GM23248 (cell line): ENCODE measurements at regions not wholly inside any gene's neighbourhood (a gene's known extent, or its start where the extent isn't known, plus 50 kb on each side); places are given as distances from the start of the nearest gene placed in this dataset.

Experiments used
- DNase-seq: peaks from one replicate; pipeline ENCODE4 v3.0.0-alpha.2; 2015
- H2AFZ ChIP-seq: fragments of 200-600 bp; sonication (generic); 2 replicates; pipeline ENCODE4 v1.6.1; 2016; ENCODE audit warnings: antibody characterized with exemption
- H3F3A ChIP-seq: fragments of 200-600 bp; sonication (generic); 2 replicates; pipeline ENCODE4 v1.6.1; 2016; ENCODE audit warnings: mild to moderate bottlenecking, antibody characterized with exemption, mixed run types; ENCODE audit not compliant: insufficient read depth
- H3K27ac ChIP-seq: fragments of 200-600 bp; sonication (generic); 2 replicates; pipeline ENCODE4 v1.5.1; 2016; ENCODE audit warnings: mild to moderate bottlenecking
- H3K27me3 ChIP-seq: fragments of 200-600 bp; sonication (generic); replicated peaks from 2 replicates; pipeline ENCODE4 v1.6.1; 2016; ENCODE audit warnings: mild to moderate bottlenecking; ENCODE audit not compliant: insufficient read depth
- H3K36me3 ChIP-seq: fragments of 200-600 bp; sonication (generic); 2 replicates; pipeline ENCODE4 v1.6.1; 2016; ENCODE audit warnings: low read depth, mild to moderate bottlenecking
- H3K4me1 ChIP-seq: fragments of 200-600 bp; sonication (generic); 2 replicates; pipeline ENCODE4 v1.6.1; 2016; ENCODE audit warnings: mild to moderate bottlenecking; ENCODE audit not compliant: insufficient read depth
- H3K4me2 ChIP-seq: fragments of 200-600 bp; sonication (generic); one replicate; pipeline ENCODE4 v1.6.1; 2016; ENCODE audit warnings: mild to moderate bottlenecking; ENCODE audit not compliant: unreplicated experiment
- H3K4me3 ChIP-seq: fragments of 200-600 bp; sonication (generic); 2 replicates; pipeline ENCODE4 v1.5.1; 2016; ENCODE audit warnings: mild to moderate bottlenecking
- H3K79me2 ChIP-seq: fragments of 200-600 bp; sonication (generic); 2 replicates; pipeline ENCODE4 v1.6.1; 2016; ENCODE audit warnings: mild to moderate bottlenecking; ENCODE audit not compliant: insufficient read depth
- H3K9ac ChIP-seq: fragments of 200-600 bp; sonication (generic); 2 replicates; pipeline ENCODE4 v1.6.1; 2016; ENCODE audit warnings: mild to moderate bottlenecking
- H3K9me2 ChIP-seq: fragments of 200-600 bp; sonication (generic); 2 replicates; pipeline ENCODE4 v1.6.1; 2016; ENCODE audit warnings: mixed run types, mild to moderate bottlenecking, moderate library complexity; ENCODE audit not compliant: insufficient read depth
- H3K9me3 ChIP-seq: fragments of 200-600 bp; sonication (generic); one replicate; pipeline ENCODE4 v1.6.1; 2017; ENCODE audit warnings: low read depth
- H4K20me1 ChIP-seq: fragments of 200-600 bp; sonication (generic); 2 replicates; pipeline ENCODE4 v1.6.0; 2016; ENCODE audit not compliant: insufficient read depth
- EZH2 ChIP-seq: fragments of 200-600 bp; sonication (generic); IDR thresholded peaks from 2 replicates; pipeline ENCODE4 v1.6.1; 2018; ENCODE audit warnings: antibody characterized with exemption, mild to moderate bottlenecking; ENCODE audit not compliant: insufficient read depth, poor library complexity, severe bottlenecking
- EZH2phosphoT487 ChIP-seq: fragments of 200-600 bp; sonication (generic); IDR thresholded peaks from 2 replicates; pipeline ENCODE4 v1.6.1; 2018; ENCODE audit warnings: antibody characterized with exemption, moderate library complexity, mild to moderate bottlenecking, low read depth; ENCODE audit not compliant: insufficient read depth
- in situ Hi-C: fragments of 300-500 bp; cut with MboI; formaldehyde crosslinking; loops from 2 replicates; pipeline ENCODE4 v1.15.0; 2020

- in situ Hi-C loops: no loop called here
- H4K20me1 ChIP-seq: no peaks in the 10 kb centered on the region
- H2AFZ ChIP-seq: no peak overlapping the region
- H3K4me3 ChIP-seq: no peak overlapping the region
- DNase-seq: no peak
- H3K4me2 ChIP-seq: no peak overlapping the region
- H3K9me2 ChIP-seq: no peaks in the 10 kb centered on the region
- TF ChIP-seq EZH2 (no peak), EZH2phosphoT487 (no peak)
- H3K4me1 ChIP-seq: no peaks in the 10 kb centered on the region
- no peaks in the 10 kb centered on the region for H3K36me3 ChIP-seq
- no peaks in the 10 kb centered on the region for H3K9me3 ChIP-seq
- H3K27ac ChIP-seq: no peak overlapping the region
- H3K9ac ChIP-seq: no peak overlapping the region
- H3K79me2 ChIP-seq: no peaks in the 10 kb centered on the region
- no peaks in the 10 kb centered on the region for H3K27me3 ChIP-seq
- H3F3A ChIP-seq: no peaks in the 10 kb centered on the region
Measured at GRCh38 chr14:95635051-95635450, 51.2 kb upstream of the TCL1B start.
